A673 (cell line): ENCODE measurements at regions not wholly inside any gene's neighbourhood (a gene's known extent, or its start where the extent isn't known, plus 50 kb on each side); places are given as distances from the start of the nearest gene placed in this dataset.

Experiments
- BruUV-seq: library from RNA; stranded (reverse); fragments of 400-500 nt; replicated peaks from 2 replicates; lab custom pipeline; 2021; lab: Mats Ljungman, UMichigan
- CTCF ChIA-PET: fragments of 300-600 bp; sonication (Branson Sonifier 250); formaldehyde crosslinking; loops from one replicate; lab custom pipeline; 2022; ENCODE audit warnings: antibody characterized with exemption; lab: Charles Lee
- POLR2A ChIA-PET: fragments of 300-600 bp; sonication (Branson Sonifier 250); formaldehyde crosslinking; loops from one replicate; lab custom pipeline; 2022; ENCODE audit warnings: antibody characterized with exemption; ENCODE audit not compliant: low non-redundant PET; lab: Charles Lee
- DNase-seq: peaks from one replicate; pipeline ENCODE4 v3.0.0-alpha.2; 2015; ENCODE audit warnings: low spot score
- H3K27ac ChIP-seq: fragments of 200-600 bp; sonication (generic); 2 replicates; pipeline ENCODE4 v1.5.1; 2016; ENCODE audit warnings: mixed run types, low read depth, mild to moderate bottlenecking, mixed read lengths, antibody characterized with exemption, low read length; ENCODE audit not compliant: poor library complexity, severe bottlenecking
- H3K27me3 ChIP-seq: fragments of 200-600 bp; sonication (generic); replicated peaks from 2 replicates; pipeline ENCODE4 v1.6.1; 2017; ENCODE audit warnings: mixed run types, low read depth, mild to moderate bottlenecking, mixed read lengths, antibody characterized with exemption, low read length; ENCODE audit not compliant: insufficient read depth, poor library complexity
- H3K36me3 ChIP-seq: fragments of 200-600 bp; sonication (generic); 2 replicates; pipeline ENCODE4 v1.6.1; 2016; ENCODE audit warnings: mixed run types, mild to moderate bottlenecking, mixed read lengths, antibody characterized with exemption, low read length; ENCODE audit not compliant: insufficient read depth, poor library complexity, severe bottlenecking
- H3K4me1 ChIP-seq: fragments of 200-600 bp; sonication (generic); 2 replicates; pipeline ENCODE4 v1.6.1; 2017; ENCODE audit warnings: mixed run types, mild to moderate bottlenecking, mixed read lengths, antibody characterized with exemption, low read length; ENCODE audit not compliant: insufficient read depth, poor library complexity, severe bottlenecking
- H3K4me3 ChIP-seq: fragments of 200-600 bp; sonication (generic); 2 replicates; pipeline ENCODE4 v1.5.1; 2016; ENCODE audit warnings: low read depth, mixed run types, mild to moderate bottlenecking, mixed read lengths, low read length; ENCODE audit not compliant: poor library complexity, severe bottlenecking
- H3K9me3 ChIP-seq: fragments of 200-600 bp; sonication (generic); 2 replicates; pipeline ENCODE4 v1.6.1; 2016; ENCODE audit warnings: mixed run types, low read depth, mild to moderate bottlenecking, mixed read lengths, antibody characterized with exemption, low read length; ENCODE audit not compliant: poor library complexity, severe bottlenecking
- EZH2 ChIP-seq: fragments of 200-600 bp; sonication (generic); IDR thresholded peaks from 2 replicates; pipeline ENCODE4 v1.6.1; 2017; ENCODE audit warnings: borderline replicate concordance, low read depth, mild to moderate bottlenecking, mixed read lengths, antibody characterized with exemption, low read length; ENCODE audit not compliant: poor library complexity, severe bottlenecking
- intact Hi-C: fragments of 100-400 bp; cut with micrococcal nuclease; formaldehyde crosslinking; loops from one replicate; pipeline ENCODE4 v1.10.0; 2022; ENCODE audit not compliant: unreplicated experiment
- TF ChIP-seq, protein P1 (sequence below): fragments of 300-800, 200-600 bp; sonication (generic); conservative IDR thresholded peaks from 2 replicates; pipeline ENCODE4 v1.5.1; 2017; ENCODE audit warnings: low read depth, mild to moderate bottlenecking, antibody characterized with exemption, low read length, moderate library complexity, mixed read lengths

GRCh38 chr3:103459815-103460214 lies 1025.0 kb downstream of the ZPLD1 start:
- BruUV-seq: no TSS peak
- H3K27me3 ChIP-seq: no peaks in the 10 kb centered on the region
- ChIA-PET CTCF (no interaction called here), POLR2A (interaction anchor here (0.6 kb wide), 1 partner anchor 786 kb away, joined by 3 read pairs; no protein-coding TSS in a partner anchor)
- H3K4me1 ChIP-seq: no peaks in the 10 kb centered on the region
- intact Hi-C loops: no loop called here
- no peaks in the 10 kb centered on the region for H3K36me3 ChIP-seq
- DNase-seq: no peak
- TF ChIP-seq EZH2: no peak
- TF ChIP-seq, protein P1, sequence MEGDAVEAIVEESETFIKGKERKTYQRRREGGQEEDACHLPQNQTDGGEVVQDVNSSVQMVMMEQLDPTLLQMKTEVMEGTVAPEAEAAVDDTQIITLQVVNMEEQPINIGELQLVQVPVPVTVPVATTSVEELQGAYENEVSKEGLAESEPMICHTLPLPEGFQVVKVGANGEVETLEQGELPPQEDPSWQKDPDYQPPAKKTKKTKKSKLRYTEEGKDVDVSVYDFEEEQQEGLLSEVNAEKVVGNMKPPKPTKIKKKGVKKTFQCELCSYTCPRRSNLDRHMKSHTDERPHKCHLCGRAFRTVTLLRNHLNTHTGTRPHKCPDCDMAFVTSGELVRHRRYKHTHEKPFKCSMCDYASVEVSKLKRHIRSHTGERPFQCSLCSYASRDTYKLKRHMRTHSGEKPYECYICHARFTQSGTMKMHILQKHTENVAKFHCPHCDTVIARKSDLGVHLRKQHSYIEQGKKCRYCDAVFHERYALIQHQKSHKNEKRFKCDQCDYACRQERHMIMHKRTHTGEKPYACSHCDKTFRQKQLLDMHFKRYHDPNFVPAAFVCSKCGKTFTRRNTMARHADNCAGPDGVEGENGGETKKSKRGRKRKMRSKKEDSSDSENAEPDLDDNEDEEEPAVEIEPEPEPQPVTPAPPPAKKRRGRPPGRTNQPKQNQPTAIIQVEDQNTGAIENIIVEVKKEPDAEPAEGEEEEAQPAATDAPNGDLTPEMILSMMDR: no peak
- no peak overlapping the region for H3K27ac ChIP-seq
- H3K9me3 ChIP-seq: no peaks in the 10 kb centered on the region
- no peak overlapping the region for H3K4me3 ChIP-seq

GRCh38 chr3:103470498-103470897 lies 1035.7 kb downstream of the ZPLD1 start:
- POLR2A ChIA-PET: no interaction called here
- BruUV-seq: no TSS peak

GRCh38 chr3:103494011-103494410 lies 1059.2 kb downstream of the ZPLD1 start:
- TF ChIP-seq, protein P1: no peak
- Histone ChIP-seq H3K4me3 (no peak overlapping the region), H3K27ac (peak overlapping the region; percentile 98), H3K27me3 (no peaks in the 10 kb centered on the region), H3K4me1 (peaks cover 75% of the 10 kb centered on the region), H3K9me3 (no peaks in the 10 kb centered on the region), H3K36me3 (peaks cover 5% of the 10 kb centered on the region)
- POLR2A ChIA-PET: interaction anchor here (0.6 to 0.8 kb wide), 4 partner anchors 337 to 1178 kb away, joined by 6 to 11 read pairs (median 10); no protein-coding TSS in a partner anchor
- TSS peak; percentile 61 for BruUV-seq
- CTCF ChIA-PET: interaction anchor here (0.6 to 3.3 kb wide), 7 partner anchors 42 to 824 kb away, joined by 3 to 18 read pairs (median 5); no protein-coding TSS in a partner anchor
- DNase-seq: no peak
- intact Hi-C loops: loop anchor here (1.0 to 10.0 kb wide), 7 partner anchors 197 to 819 kb away; no protein-coding TSS in a partner anchor

More at GRCh38 chr3:103470498-103470897, 1035.7 kb downstream of the ZPLD1 start:
- no peak overlapping the region for H3K27ac ChIP-seq
- no peak overlapping the region for H3K4me3 ChIP-seq
- intact Hi-C loops: no loop called here
- no peaks in the 10 kb centered on the region for H3K36me3 ChIP-seq
- CTCF ChIA-PET: no interaction called here
- no peaks in the 10 kb centered on the region for H3K27me3 ChIP-seq
- no peak for DNase-seq
- TF ChIP-seq, protein P1: no peak
- TF ChIP-seq EZH2: no peak
- H3K9me3 ChIP-seq: no peaks in the 10 kb centered on the region
- no peaks in the 10 kb centered on the region for H3K4me1 ChIP-seq
